Naive thymus-derived CD4-positive, alpha-beta T cell (primary cell): ENCODE measurements at regions not wholly inside any gene's neighbourhood (a gene's known extent, or its start where the extent isn't known, plus 50 kb on each side); places are given as distances from the start of the nearest gene placed in this dataset.

Experiments used
- ATAC-seq: fragments of 150-1000 bp; cut with Tn5 transposase; 2 replicates; pipeline ENCODE4 v1.10.0; 2021; ENCODE audit warnings: mild to moderate bottlenecking, moderate library complexity
- CTCF ChIA-PET: fragments of 350-600 bp; sonication (Branson Sonifier 250); formaldehyde crosslinking; loops from one replicate; lab custom pipeline; 2021; ENCODE audit warnings: antibody characterized with exemption; lab: Charles Lee
- POLR2A ChIA-PET: fragments of 350-600 bp; sonication (Branson Sonifier 250); formaldehyde crosslinking; loops from one replicate; lab custom pipeline; 2021; ENCODE audit warnings: antibody characterized with exemption, inconsistent platforms; lab: Charles Lee
- DNase-seq, 9 donors: peaks; one replicate each; pipeline versions ENCODE4 v3.0.0 to v3.0.0-alpha.2; 2020 to 2022; ENCODE audit warnings: mixed read lengths in 1 of 9
- H3K27ac ChIP-seq: one replicate; pipeline ENCODE4 v1.7.0; 2013; ENCODE audit warnings: mild to moderate bottlenecking, low read depth, low read length, moderate library complexity
- H3K27me3 ChIP-seq, 2 donors: one replicate each; pipeline ENCODE4 v1.7.0; 2013; ENCODE audit warnings: low read length in 2 of 2, mild to moderate bottlenecking in 2 of 2, moderate library complexity in 2 of 2; ENCODE audit not compliant: control insufficient read depth in 2 of 2, insufficient read depth in 2 of 2
- H3K36me3 ChIP-seq, 3 experiments: 1 replicate in 2 of 3; 2 replicates in 1 of 3; pipeline ENCODE4 v1.7.0; 2013; ENCODE audit warnings: low read length in 3 of 3, mild to moderate bottlenecking in 3 of 3, moderate library complexity in 1 of 3; ENCODE audit not compliant: insufficient read depth in 3 of 3, control insufficient read depth in 2 of 3
- H3K4me1 ChIP-seq, 2 donors: one replicate each; pipeline ENCODE4 v1.7.0; 2013; ENCODE audit warnings: low read length in 2 of 2, mild to moderate bottlenecking in 2 of 2, moderate library complexity in 1 of 2; ENCODE audit not compliant: control insufficient read depth in 2 of 2, insufficient read depth in 2 of 2
- H3K4me3 ChIP-seq: 2 replicates; pipeline ENCODE4 v1.7.0; 2013; ENCODE audit warnings: mild to moderate bottlenecking, low read length
- H3K9me3 ChIP-seq, 3 experiments: 1 replicate in 2 of 3; 2 replicates in 1 of 3; pipeline ENCODE4 v1.7.0; 2013; ENCODE audit warnings: low read length in 3 of 3; ENCODE audit not compliant: control insufficient read depth in 2 of 3
- H3K27ac Mint-ChIP-seq, 9 donors: one replicate each; pipeline ENCODE4 v1.8.0; 2020 to 2022; ENCODE audit warnings: mixed read lengths in 9 of 9, mild to moderate bottlenecking in 8 of 9, moderate library complexity in 5 of 9, inconsistent platforms in 2 of 9
- H3K27me3 Mint-ChIP-seq, 5 donors: one replicate each; pipeline ENCODE4 v1.8.0; 2021 to 2022; ENCODE audit warnings: mixed read lengths in 5 of 5, mild to moderate bottlenecking in 1 of 5
- H3K36me3 Mint-ChIP-seq, 5 donors: one replicate each; pipeline ENCODE4 v1.8.0; 2020 to 2022; ENCODE audit warnings: mixed read lengths in 5 of 5, mild to moderate bottlenecking in 3 of 5, inconsistent platforms in 1 of 5
- H3K4me1 Mint-ChIP-seq, 7 donors: one replicate each; pipeline ENCODE4 v1.8.0; 2020 to 2022; ENCODE audit warnings: mixed read lengths in 7 of 7, mild to moderate bottlenecking in 3 of 7, inconsistent platforms in 1 of 7
- H3K4me3 Mint-ChIP-seq, 10 donors: one replicate each; pipeline ENCODE4 v1.8.0; 2020 to 2022; ENCODE audit warnings: mild to moderate bottlenecking in 10 of 10, mixed read lengths in 10 of 10, moderate library complexity in 6 of 10, inconsistent platforms in 2 of 10
- H3K9me3 Mint-ChIP-seq, 11 donors: one replicate each; pipeline ENCODE4 v1.8.0; 2020 to 2022; ENCODE audit warnings: mixed read lengths in 11 of 11, mild to moderate bottlenecking in 4 of 11, inconsistent platforms in 1 of 11, moderate library complexity in 1 of 11
- intact Hi-C, 2 donors: fragments of 100-400 bp; cut with micrococcal nuclease; formaldehyde crosslinking; loops; one replicate each; pipeline ENCODE4 v1.15.1; 2023

DNA sequence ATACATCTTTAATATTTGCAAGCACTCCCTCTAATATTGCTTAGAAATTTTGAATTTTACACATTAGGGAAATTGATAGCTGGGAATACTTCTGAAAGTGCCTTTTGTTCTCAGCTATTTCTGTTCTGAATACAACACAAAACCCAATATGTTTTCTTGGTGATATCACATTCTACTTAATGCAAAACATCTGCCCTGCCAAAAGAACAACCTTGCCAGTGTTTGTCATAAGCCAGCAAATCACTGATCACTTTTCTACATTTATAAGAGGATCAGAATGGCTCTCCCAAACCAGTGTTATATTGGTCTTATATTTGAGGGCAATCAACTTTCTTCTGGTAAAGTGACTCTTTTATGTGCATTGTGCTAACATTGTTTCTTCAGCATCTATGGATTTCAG, 126.8 kb upstream of the APOOL start:
- Mint-ChIP-seq H3K27ac (no peak overlapping the region), H3K4me3 (no peak overlapping the region), H3K36me3 (no peaks in the 10 kb centered on the region), H3K9me3 (no peaks in the 10 kb centered on the region), H3K4me1 (no peaks in the 10 kb centered on the region), H3K27me3 (no peaks in the 10 kb centered on the region)
- no peak overlapping the region for H3K4me3 ChIP-seq
- H3K27ac ChIP-seq, result no peak overlapping the region
- H3K9me3 ChIP-seq, result no peaks in the 10 kb centered on the region
- DNase-seq, result no peak
- ATAC-seq, result no peak
- POLR2A ChIA-PET, result no interaction called here
- no peaks in the 10 kb centered on the region for H3K27me3 ChIP-seq
- H3K4me1 ChIP-seq, result no peaks in the 10 kb centered on the region
- no peaks in the 10 kb centered on the region for H3K36me3 ChIP-seq
- intact Hi-C loops, result no loop called here
- CTCF ChIA-PET, result no interaction called here

DNA sequence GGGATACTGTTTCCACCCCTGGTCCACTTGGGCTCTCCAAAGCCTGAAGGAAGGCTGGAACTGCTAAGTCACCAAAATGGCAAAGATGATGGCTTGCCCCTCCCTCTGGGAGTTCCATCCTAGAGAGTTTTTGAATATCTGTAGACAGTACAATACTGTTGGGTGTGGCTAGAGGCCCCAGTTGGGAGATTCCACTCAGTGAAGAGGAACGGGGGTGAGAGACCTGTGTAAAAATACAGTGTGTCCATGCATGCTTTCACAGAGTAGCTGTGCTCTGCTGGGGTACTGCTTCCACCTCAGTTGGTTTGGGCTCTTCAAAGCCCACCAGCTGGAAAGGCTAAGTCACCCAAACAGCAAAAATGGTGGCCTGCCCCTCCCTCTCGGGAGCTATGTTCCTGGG, 109.8 kb upstream of the APOOL start:
- Histone ChIP-seq H3K9me3 (no peaks in the 10 kb centered on the region), H3K4me3 (no peak overlapping the region), H3K27ac (no peak overlapping the region), H3K36me3 (no peaks in the 10 kb centered on the region), H3K4me1 (no peaks in the 10 kb centered on the region), H3K27me3 (no peaks in the 10 kb centered on the region)
- ChIA-PET CTCF (no interaction called here), POLR2A (no interaction called here)
- no peak for ATAC-seq
- Mint-ChIP-seq H3K4me1 (no peaks in the 10 kb centered on the region), H3K27ac (no peak overlapping the region), H3K4me3 (no peak overlapping the region), H3K9me3 (peaks cover 0 to 2% (median 0%) of the 10 kb centered on the region in 11 donors), H3K36me3 (no peaks in the 10 kb centered on the region), H3K27me3 (no peaks in the 10 kb centered on the region)
- DNase-seq, result no peak
- intact Hi-C loops, result no loop called here

DNA sequence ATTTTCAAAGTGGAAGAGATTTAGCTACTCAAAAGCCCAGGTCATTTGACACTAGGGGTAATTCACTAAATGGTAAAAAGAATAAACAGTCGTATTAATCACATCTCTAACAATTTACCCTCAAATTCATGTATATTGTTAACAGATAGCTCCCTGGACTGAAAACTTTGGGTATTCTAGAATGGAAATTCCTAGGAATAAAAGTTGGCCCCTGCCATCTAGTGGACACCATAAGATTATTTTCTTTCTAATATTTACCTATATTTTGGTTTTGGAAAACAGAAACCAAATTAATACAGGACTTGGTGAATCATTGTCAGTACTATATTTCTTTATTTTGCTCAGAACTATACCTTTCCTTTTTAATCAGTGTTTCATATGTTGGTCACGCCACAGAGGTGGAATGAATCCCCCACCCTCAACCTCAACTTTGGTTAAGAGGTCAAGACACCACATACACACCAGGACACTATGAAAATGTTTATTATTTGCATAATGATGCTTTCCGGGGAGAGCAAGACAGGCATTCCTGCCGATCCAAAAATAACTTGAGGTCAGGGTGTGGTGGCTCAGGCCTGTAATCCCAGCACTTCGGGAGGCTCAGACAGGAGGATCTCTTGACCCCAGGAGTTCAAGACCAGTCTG, 96.2 kb upstream of the APOOL start:
- Histone ChIP-seq H3K27me3 (no peaks in the 10 kb centered on the region), H3K4me3 (no peak overlapping the region), H3K9me3 (no peaks in the 10 kb centered on the region), H3K27ac (no peak overlapping the region), H3K4me1 (no peaks in the 10 kb centered on the region), H3K36me3 (no peaks in the 10 kb centered on the region)
- DNase-seq, result no peak
- Mint-ChIP-seq H3K9me3 (peaks cover 0 to 8% (median 0%) of the 10 kb centered on the region in 11 donors), H3K4me3 (no peak overlapping the region), H3K36me3 (no peaks in the 10 kb centered on the region), H3K27ac (no peak overlapping the region), H3K27me3 (peaks cover 0 to 8% (median 0%) of the 10 kb centered on the region in 5 donors), H3K4me1 (no peaks in the 10 kb centered on the region)
- ChIA-PET POLR2A (no interaction called here), CTCF (interaction anchor here (0.6 kb wide), 1 partner anchor 13 kb away, joined by 3 read pairs; no protein-coding TSS in a partner anchor)
- intact Hi-C loops, result no loop called here
- ATAC-seq, result no peak

DNA sequence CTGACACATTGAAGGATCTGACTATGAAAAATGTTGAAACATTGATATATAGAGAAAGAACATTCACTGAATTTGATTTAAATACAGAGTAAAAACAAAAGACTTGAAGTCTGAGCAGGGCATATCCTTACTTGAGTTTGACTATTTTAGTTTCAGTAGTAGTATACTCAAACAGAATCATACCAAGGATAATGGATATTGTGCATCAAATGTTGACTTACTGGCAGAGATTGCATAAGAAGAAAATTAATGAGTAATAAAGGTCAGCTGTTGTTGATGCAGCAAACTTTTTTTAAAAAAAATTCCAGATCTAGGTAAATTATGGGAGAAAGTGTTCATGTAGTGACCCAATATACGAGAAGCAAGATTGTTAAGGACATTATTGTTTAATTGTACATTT, 94.5 kb upstream of the APOOL start:
- H3K9me3 ChIP-seq, result no peaks in the 10 kb centered on the region
- Mint-ChIP-seq H3K4me3 (no peak overlapping the region), H3K36me3 (no peaks in the 10 kb centered on the region), H3K27me3 (peaks cover 0 to 8% (median 0%) of the 10 kb centered on the region in 5 donors), H3K9me3 (peaks cover 0 to 2% (median 0%) of the 10 kb centered on the region in 11 donors), H3K27ac (no peak overlapping the region), H3K4me1 (no peaks in the 10 kb centered on the region)
- no peaks in the 10 kb centered on the region for H3K36me3 ChIP-seq
- ATAC-seq, result no peak
- CTCF ChIA-PET, result no interaction called here
- H3K4me1 ChIP-seq, result no peaks in the 10 kb centered on the region
- no peak overlapping the region for H3K27ac ChIP-seq
- no peak overlapping the region for H3K4me3 ChIP-seq
- DNase-seq, result no peak
- intact Hi-C loops, result no loop called here
- no peaks in the 10 kb centered on the region for H3K27me3 ChIP-seq
- POLR2A ChIA-PET, result no interaction called here

DNA sequence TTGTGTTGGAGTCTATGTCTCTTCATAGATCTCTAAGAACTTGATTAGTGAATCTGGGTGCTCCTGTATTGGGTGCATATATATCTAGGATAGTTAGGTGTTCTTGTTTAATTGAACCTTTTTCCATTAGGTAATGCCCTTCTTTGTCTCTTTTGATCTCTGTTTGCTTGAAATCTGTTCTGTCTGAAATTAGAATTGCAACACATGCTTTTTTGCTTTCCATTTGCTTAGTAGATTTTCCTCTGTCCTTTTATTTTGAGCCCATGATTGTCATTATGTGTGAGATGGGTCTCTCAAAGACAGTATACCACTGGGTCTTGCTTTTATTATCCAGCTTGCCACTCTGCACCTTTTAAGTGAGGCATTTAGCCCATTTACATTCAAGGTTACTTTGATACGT, 79.1 kb upstream of the APOOL start:
- Mint-ChIP-seq H3K27ac (no peak overlapping the region), H3K36me3 (no peaks in the 10 kb centered on the region), H3K4me3 (no peak overlapping the region), H3K27me3 (peaks cover 0 to 4% (median 0%) of the 10 kb centered on the region in 5 donors), H3K9me3 (peaks cover 0 to 6% (median 0%) of the 10 kb centered on the region in 11 donors), H3K4me1 (no peaks in the 10 kb centered on the region)
- no peak overlapping the region for H3K4me3 ChIP-seq
- no peaks in the 10 kb centered on the region for H3K9me3 ChIP-seq
- ChIA-PET CTCF (no interaction called here), POLR2A (no interaction called here)
- DNase-seq (no peak), ATAC-seq (no peak)
- H3K27ac ChIP-seq, result no peak overlapping the region
- H3K36me3 ChIP-seq, result no peaks in the 10 kb centered on the region
- intact Hi-C loops, result no loop called here
- H3K4me1 ChIP-seq, result no peaks in the 10 kb centered on the region
- no peaks in the 10 kb centered on the region for H3K27me3 ChIP-seq

DNA sequence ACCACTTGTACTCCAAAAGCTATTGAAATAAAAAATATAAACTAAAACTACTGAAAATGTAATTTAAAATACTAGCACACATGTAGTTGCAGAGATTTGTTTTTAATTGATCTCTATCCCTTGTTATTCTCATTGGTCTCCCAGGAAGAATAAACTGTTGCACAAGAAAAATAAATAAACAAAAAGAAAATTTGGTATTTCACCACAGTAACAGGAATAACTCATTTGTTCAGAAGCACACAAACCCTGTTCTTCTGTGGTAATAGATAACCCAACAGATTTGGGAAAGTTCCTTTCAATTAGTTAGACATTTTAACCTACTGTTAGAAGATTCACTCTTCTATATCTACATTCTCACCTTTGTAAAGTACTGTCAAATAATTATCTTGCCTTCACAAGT, 70.9 kb upstream of the APOOL start:
- intact Hi-C loops, result no loop called here
- ChIA-PET CTCF (no interaction called here), POLR2A (no interaction called here)
- no peak overlapping the region for H3K27ac Mint-ChIP-seq
- DNase-seq, result no peak
- H3K36me3 Mint-ChIP-seq, result no peaks in the 10 kb centered on the region
- no peak overlapping the region for H3K4me3 Mint-ChIP-seq
- no peaks in the 10 kb centered on the region for H3K4me1 ChIP-seq
- H3K9me3 ChIP-seq, result no peaks in the 10 kb centered on the region
- H3K27me3 ChIP-seq, result no peaks in the 10 kb centered on the region
- H3K27ac ChIP-seq, result no peak overlapping the region
- peaks cover 0 to 3% (median 0%) of the 10 kb centered on the region in 11 donors for H3K9me3 Mint-ChIP-seq
- no peaks in the 10 kb centered on the region for H3K27me3 Mint-ChIP-seq
- ATAC-seq, result no peak
- H3K4me1 Mint-ChIP-seq, result no peaks in the 10 kb centered on the region
- no peaks in the 10 kb centered on the region for H3K36me3 ChIP-seq
- H3K4me3 ChIP-seq, result no peak overlapping the region

DNA sequence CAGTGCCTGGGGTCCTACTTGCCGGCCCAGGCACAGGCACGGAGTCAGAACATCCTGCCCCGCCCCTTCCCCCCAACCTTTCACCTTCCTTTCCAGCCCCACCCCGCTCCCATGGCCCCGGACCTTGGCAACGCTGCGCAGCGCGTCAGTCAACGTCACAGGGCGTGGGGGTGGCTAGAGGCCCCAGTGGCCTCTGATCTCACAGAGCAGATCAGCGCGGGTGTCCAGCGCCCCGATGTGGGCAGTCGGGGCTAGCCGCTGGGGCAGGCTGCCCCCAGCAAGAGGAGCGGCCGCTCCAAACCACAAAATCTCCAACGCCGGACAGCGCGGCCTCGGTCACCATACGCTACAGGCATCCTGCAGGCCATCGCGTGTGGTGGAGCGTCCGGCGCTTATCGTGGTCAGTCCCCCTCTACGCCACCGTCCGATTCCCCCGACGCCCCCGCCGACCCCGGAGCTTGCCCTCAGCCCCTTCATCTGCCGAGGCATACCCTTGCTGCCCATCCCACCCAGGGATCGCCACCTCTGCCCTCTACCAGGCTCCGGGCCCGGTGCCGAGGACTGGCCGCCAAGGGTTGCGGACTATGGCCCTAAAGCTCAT, 69.6 kb upstream of the APOOL start:
- Histone ChIP-seq H3K4me3 (no peak overlapping the region), H3K4me1 (no peaks in the 10 kb centered on the region), H3K27me3 (no peaks in the 10 kb centered on the region), H3K36me3 (no peaks in the 10 kb centered on the region), H3K9me3 (no peaks in the 10 kb centered on the region), H3K27ac (no peak overlapping the region)
- Mint-ChIP-seq H3K27ac (no peak overlapping the region), H3K36me3 (no peaks in the 10 kb centered on the region), H3K27me3 (no peaks in the 10 kb centered on the region), H3K4me3 (no peak overlapping the region), H3K9me3 (peaks cover 0 to 2% (median 0%) of the 10 kb centered on the region in 11 donors), H3K4me1 (no peaks in the 10 kb centered on the region)
- ChIA-PET CTCF (no interaction called here), POLR2A (no interaction called here)
- ATAC-seq (no peak), DNase-seq (no peak)
- intact Hi-C loops, result no loop called here
